Fibroblast of villous mesenchyme (primary cell): ENCODE measurements at regions not wholly inside any gene's neighbourhood (a gene's known extent, or its start where the extent isn't known, plus 50 kb on each side); places are given as distances from the start of the nearest gene placed in this dataset.

ENCODE experiments used
- DNase-seq: peaks from one replicate; pipeline ENCODE4 v3.0.0-alpha.2; 2010; ENCODE audit warnings: low read depth
- H3K4me3 ChIP-seq: 2 replicates; pipeline ENCODE4 v1.5.1; 2011; ENCODE audit warnings: low read depth, mild to moderate bottlenecking, low read length
- CTCF ChIP-seq: IDR thresholded peaks from 2 replicates; pipeline ENCODE4 v1.5.1; 2012; ENCODE audit warnings: low read depth, mild to moderate bottlenecking, low read length; ENCODE audit not compliant: insufficient read depth

DNA sequence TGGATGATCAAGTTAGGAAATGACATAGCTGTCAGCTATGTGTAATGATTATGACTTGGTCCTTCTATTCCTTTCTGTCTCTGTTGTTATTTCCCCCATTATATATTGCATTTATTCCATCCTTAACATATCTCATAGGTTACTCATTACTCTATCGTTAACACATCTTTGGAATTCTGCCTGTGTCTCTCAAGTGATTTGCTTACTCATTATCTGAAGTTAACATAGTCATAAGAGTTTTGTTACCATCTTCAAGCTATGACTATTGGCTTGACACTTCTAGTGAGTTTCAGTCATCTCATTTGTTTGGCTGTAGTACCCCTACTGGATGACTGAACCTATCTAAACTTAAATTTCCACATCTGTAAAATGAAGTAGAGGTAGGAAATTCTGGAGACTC lies 286.1 kb upstream of the PPP1R2C start:
- no peak overlapping the region for H3K4me3 ChIP-seq
- no peak for TF ChIP-seq CTCF
- DNase-seq, result no peak

GRCh38 chrX:43065978-43066377 lies 288.0 kb upstream of the PPP1R2C start:
- no peak for DNase-seq
- no peak for TF ChIP-seq CTCF

GRCh38 chrX:43068639-43069038 lies 290.7 kb upstream of the PPP1R2C start:
- H3K4me3 ChIP-seq, result no peak overlapping the region
- TF ChIP-seq CTCF, result no peak
- DNase-seq, result no peak

More at GRCh38 chrX:43065978-43066377, 288.0 kb upstream of the PPP1R2C start:
- no peak overlapping the region for H3K4me3 ChIP-seq

DNA sequence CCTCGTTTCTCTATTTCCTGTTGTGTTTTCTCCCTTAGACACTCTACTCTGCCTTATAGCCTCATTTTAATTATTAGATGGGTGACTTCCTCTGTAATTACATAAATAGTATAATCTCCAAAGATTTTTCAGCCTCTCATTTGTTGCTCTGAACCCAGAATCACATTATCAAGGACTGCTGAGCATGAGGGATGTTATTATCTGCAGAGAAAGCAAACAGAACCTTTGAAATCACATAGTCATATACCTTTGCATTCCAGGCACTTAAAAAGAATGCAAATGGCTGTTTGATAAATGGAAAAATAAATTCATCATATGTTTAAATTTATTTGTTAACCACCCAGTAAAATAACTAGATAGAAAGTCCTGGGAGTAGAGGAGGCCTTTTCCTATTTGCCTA lies 305.1 kb upstream of the PPP1R2C start:
- no peak overlapping the region for H3K4me3 ChIP-seq
- no peak for TF ChIP-seq CTCF
- DNase-seq, result no peak

- TF ChIP-seq CTCF, result no peak
- no peak for DNase-seq
- H3K4me3 ChIP-seq, result no peak overlapping the region
Observed at GRCh38 chrX:43087830-43088229, 309.9 kb upstream of the PPP1R2C start.

DNA sequence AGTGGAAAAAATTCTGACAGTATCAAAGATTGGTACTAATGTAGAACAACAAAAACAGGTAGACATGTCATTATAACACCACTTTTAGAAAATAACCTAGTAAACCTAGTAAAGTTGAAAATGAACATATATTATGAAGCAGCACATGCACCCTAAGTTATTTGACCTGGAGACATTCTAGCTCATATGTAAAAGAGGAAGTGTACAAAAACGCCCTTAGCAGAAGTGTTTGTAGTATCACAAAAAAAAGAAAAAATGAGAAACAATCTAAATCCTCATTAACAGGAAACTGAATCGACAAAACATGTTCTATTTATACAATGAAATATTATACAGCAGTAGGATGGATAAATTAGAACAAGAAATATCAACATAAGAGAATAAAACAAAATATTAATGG lies 318.9 kb upstream of the PPP1R2C start:
- DNase-seq, result no peak
- H3K4me3 ChIP-seq, result no peak overlapping the region
- TF ChIP-seq CTCF, result no peak

DNA sequence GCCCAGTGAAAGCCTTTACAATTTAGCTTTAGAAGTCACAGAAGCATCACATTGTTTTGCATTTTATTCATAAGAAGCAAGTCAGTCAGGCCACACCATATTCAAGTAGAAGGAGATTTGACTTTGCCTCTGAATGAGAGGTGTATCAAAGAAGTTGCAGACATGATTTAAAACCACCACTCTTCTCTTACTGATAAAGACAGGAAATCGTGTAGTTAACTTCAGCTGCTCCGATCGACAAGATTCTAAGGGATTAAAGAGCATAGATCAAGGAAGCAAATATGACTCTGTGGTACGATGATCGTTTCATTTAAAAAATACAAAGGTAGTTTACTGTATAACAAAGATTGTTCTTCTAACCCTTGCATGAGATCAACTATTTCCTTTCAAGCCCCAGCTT lies 328.0 kb upstream of the PPP1R2C start:
- no peak overlapping the region for H3K4me3 ChIP-seq
- DNase-seq, result no peak
- TF ChIP-seq CTCF, result no peak
